Activated T-helper 2 cell treated with anti-CD3 and anti-CD28 coated beads, Interferon-gamma antibody, Interleukin-2, Interleukin-4, amounts not matched to agents 10 μg/mL and 5 μg/mL and 100 μg/mL, durations not matched to agents 14 hours and 24 hours and 36 hours (primary cell): ENCODE measurements at regions not wholly inside any gene's neighbourhood (a gene's known extent, or its start where the extent isn't known, plus 50 kb on each side); places are given as distances from the start of the nearest gene placed in this dataset.
"Not testable (repeated sequence)": the region's sequence is repeated elsewhere in the genome, so short reads cannot be mapped to it uniquely, and the experiment has no call there.

Source experiments
- DNase-seq: peaks from one replicate; pipeline ENCODE4 v3.0.0; 2021; ENCODE audit warnings: low spot score
- H3K27ac Mint-ChIP-seq: one replicate; pipeline ENCODE4 v1.8.0; 2021; ENCODE audit warnings: mixed read lengths
- H3K27me3 Mint-ChIP-seq: one replicate; pipeline ENCODE4 v1.8.0; 2021; ENCODE audit warnings: low read depth, mixed read lengths
- H3K36me3 Mint-ChIP-seq: one replicate; pipeline ENCODE4 v1.8.0; 2021; ENCODE audit warnings: low read depth, mixed read lengths
- H3K4me1 Mint-ChIP-seq: one replicate; pipeline ENCODE4 v1.8.0; 2021; ENCODE audit warnings: low read depth, mixed read lengths
- H3K4me3 Mint-ChIP-seq: one replicate; pipeline ENCODE4 v1.8.0; 2021; ENCODE audit warnings: low read depth, mild to moderate bottlenecking, moderate library complexity, mixed read lengths
- H3K9me3 Mint-ChIP-seq: one replicate; pipeline ENCODE4 v1.8.0; 2021; ENCODE audit warnings: mixed read lengths
- intact Hi-C: fragments of 100-400 bp; cut with micrococcal nuclease; formaldehyde crosslinking; loops from one replicate; pipeline ENCODE4 v1.15.1; 2023

DNA sequence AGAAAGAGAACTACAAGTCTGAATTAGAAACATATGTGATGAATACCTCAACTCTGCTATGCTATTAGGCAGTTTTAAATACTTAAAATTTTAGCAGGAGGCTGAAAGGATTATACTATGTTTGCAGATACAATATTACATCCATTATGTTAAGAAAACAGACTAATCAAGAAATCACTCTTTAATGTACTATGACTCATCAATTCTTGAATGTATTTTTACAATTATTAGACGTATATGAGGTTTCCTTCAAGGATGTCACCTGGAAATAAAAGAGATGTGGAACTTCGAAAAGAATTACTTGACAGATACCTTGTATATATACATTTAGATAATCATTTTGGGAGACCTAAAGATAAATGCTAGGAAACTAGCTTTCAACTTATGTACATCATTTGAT, 835.6 kb upstream of the MIR17HG start:
- Mint-ChIP-seq H3K27me3 (no peaks in the 10 kb centered on the region), H3K9me3 (peaks cover 23% of the 10 kb centered on the region), H3K27ac (no peak overlapping the region), H3K4me1 (no peaks in the 10 kb centered on the region), H3K36me3 (no peaks in the 10 kb centered on the region), H3K4me3 (no peak overlapping the region)
- intact Hi-C loops, result no loop called here
- DNase-seq, result no peak

GRCh38 chr13:90514712-90515111, 832.8 kb upstream of the MIR17HG start:
- H3K9me3 Mint-ChIP-seq, result peaks cover 36% of the 10 kb centered on the region
- H3K27me3 Mint-ChIP-seq, H3K4me3 Mint-ChIP-seq, intact Hi-C loops, H3K4me1 Mint-ChIP-seq, H3K36me3 Mint-ChIP-seq, DNase-seq, H3K27ac Mint-ChIP-seq: not testable (repeated sequence)

- Mint-ChIP-seq H3K4me3 (no peak overlapping the region), H3K9me3 (peaks cover 63% of the 10 kb centered on the region), H3K27me3 (no peaks in the 10 kb centered on the region), H3K27ac (no peak overlapping the region), H3K4me1 (no peaks in the 10 kb centered on the region), H3K36me3 (no peaks in the 10 kb centered on the region)
- intact Hi-C loops, result no loop called here
- no peak for DNase-seq
Measured at GRCh38 chr13:90518417-90518816, 829.1 kb upstream of the MIR17HG start.

GRCh38 chr13:90519157-90519556, 828.3 kb upstream of the MIR17HG start:
- Mint-ChIP-seq H3K9me3 (peaks cover 67% of the 10 kb centered on the region), H3K27ac (no peak overlapping the region), H3K4me3 (no peak overlapping the region), H3K4me1 (no peaks in the 10 kb centered on the region), H3K36me3 (no peaks in the 10 kb centered on the region), H3K27me3 (no peaks in the 10 kb centered on the region)
- no peak for DNase-seq
- intact Hi-C loops, result no loop called here

- no peak overlapping the region for H3K27ac Mint-ChIP-seq
- DNase-seq, result no peak
Measured at GRCh38 chr13:90526711-90527110, 820.8 kb upstream of the MIR17HG start.

GRCh38 chr13:90531744-90532143, 815.7 kb upstream of the MIR17HG start:
- no peaks in the 10 kb centered on the region for H3K36me3 Mint-ChIP-seq
- intact Hi-C loops, result no loop called here

More at GRCh38 chr13:90526711-90527110, 820.8 kb upstream of the MIR17HG start:
- H3K36me3 Mint-ChIP-seq, result no peaks in the 10 kb centered on the region
- no peaks in the 10 kb centered on the region for H3K27me3 Mint-ChIP-seq
- peaks cover 26% of the 10 kb centered on the region for H3K9me3 Mint-ChIP-seq
- intact Hi-C loops, result no loop called here
- H3K4me3 Mint-ChIP-seq, result no peak overlapping the region
- no peaks in the 10 kb centered on the region for H3K4me1 Mint-ChIP-seq

GRCh38 chr13:90532861-90533492, 814.5 kb upstream of the MIR17HG start:
- H3K4me1 Mint-ChIP-seq, result no peaks in the 10 kb centered on the region
- intact Hi-C loops, result no loop called here
- no peaks in the 10 kb centered on the region for H3K27me3 Mint-ChIP-seq
- H3K27ac Mint-ChIP-seq, result no peak overlapping the region
- no peak overlapping the region for H3K4me3 Mint-ChIP-seq
- no peak for DNase-seq
- no peaks in the 10 kb centered on the region for H3K36me3 Mint-ChIP-seq
- H3K9me3 Mint-ChIP-seq, result peaks cover 13% of the 10 kb centered on the region

More at GRCh38 chr13:90531744-90532143, 815.7 kb upstream of the MIR17HG start:
- H3K4me3 Mint-ChIP-seq, result no peak overlapping the region
- no peak for DNase-seq
- H3K27ac Mint-ChIP-seq, result no peak overlapping the region
- H3K4me1 Mint-ChIP-seq, result no peaks in the 10 kb centered on the region
- peaks cover 13% of the 10 kb centered on the region for H3K9me3 Mint-ChIP-seq
- no peaks in the 10 kb centered on the region for H3K27me3 Mint-ChIP-seq

GRCh38 chr13:90533866-90534265, 813.6 kb upstream of the MIR17HG start:
- intact Hi-C loops, result no loop called here
- no peak for DNase-seq
- Mint-ChIP-seq H3K36me3 (no peaks in the 10 kb centered on the region), H3K27ac (no peak overlapping the region), H3K9me3 (peaks cover 21% of the 10 kb centered on the region), H3K4me1 (no peaks in the 10 kb centered on the region), H3K27me3 (no peaks in the 10 kb centered on the region), H3K4me3 (no peak overlapping the region)

- Mint-ChIP-seq H3K9me3 (peaks cover 30% of the 10 kb centered on the region), H3K36me3 (no peaks in the 10 kb centered on the region), H3K4me3 (no peak overlapping the region), H3K27me3 (no peaks in the 10 kb centered on the region), H3K27ac (no peak overlapping the region), H3K4me1 (no peaks in the 10 kb centered on the region)
- intact Hi-C loops, result no loop called here
- no peak for DNase-seq
Measured at GRCh38 chr13:90534617-90535370, 812.7 kb upstream of the MIR17HG start.

- H3K36me3 Mint-ChIP-seq, result no peaks in the 10 kb centered on the region
- peaks cover 34% of the 10 kb centered on the region for H3K9me3 Mint-ChIP-seq
- intact Hi-C loops, result no loop called here
- no peaks in the 10 kb centered on the region for H3K4me1 Mint-ChIP-seq
- H3K4me3 Mint-ChIP-seq, result no peak overlapping the region
- no peak for DNase-seq
- no peak overlapping the region for H3K27ac Mint-ChIP-seq
- H3K27me3 Mint-ChIP-seq, result no peaks in the 10 kb centered on the region
Measured at GRCh38 chr13:90535421-90535820, 812.1 kb upstream of the MIR17HG start.

GRCh38 chr13:90538063-90538462, 809.4 kb upstream of the MIR17HG start:
- Mint-ChIP-seq H3K4me1 (no peaks in the 10 kb centered on the region), H3K4me3 (no peak overlapping the region), H3K27ac (no peak overlapping the region), H3K36me3 (no peaks in the 10 kb centered on the region), H3K27me3 (no peaks in the 10 kb centered on the region), H3K9me3 (peaks cover 35% of the 10 kb centered on the region)
- intact Hi-C loops, result no loop called here
- no peak for DNase-seq

GRCh38 chr13:90541346-90541745, 806.1 kb upstream of the MIR17HG start:
- H3K9me3 Mint-ChIP-seq, result peaks cover 33% of the 10 kb centered on the region
- intact Hi-C loops, result no loop called here
- no peak for DNase-seq
- H3K4me3 Mint-ChIP-seq, result no peak overlapping the region
- H3K4me1 Mint-ChIP-seq, result no peaks in the 10 kb centered on the region
- no peaks in the 10 kb centered on the region for H3K36me3 Mint-ChIP-seq
- H3K27me3 Mint-ChIP-seq, result no peaks in the 10 kb centered on the region
- H3K27ac Mint-ChIP-seq, result no peak overlapping the region

DNA sequence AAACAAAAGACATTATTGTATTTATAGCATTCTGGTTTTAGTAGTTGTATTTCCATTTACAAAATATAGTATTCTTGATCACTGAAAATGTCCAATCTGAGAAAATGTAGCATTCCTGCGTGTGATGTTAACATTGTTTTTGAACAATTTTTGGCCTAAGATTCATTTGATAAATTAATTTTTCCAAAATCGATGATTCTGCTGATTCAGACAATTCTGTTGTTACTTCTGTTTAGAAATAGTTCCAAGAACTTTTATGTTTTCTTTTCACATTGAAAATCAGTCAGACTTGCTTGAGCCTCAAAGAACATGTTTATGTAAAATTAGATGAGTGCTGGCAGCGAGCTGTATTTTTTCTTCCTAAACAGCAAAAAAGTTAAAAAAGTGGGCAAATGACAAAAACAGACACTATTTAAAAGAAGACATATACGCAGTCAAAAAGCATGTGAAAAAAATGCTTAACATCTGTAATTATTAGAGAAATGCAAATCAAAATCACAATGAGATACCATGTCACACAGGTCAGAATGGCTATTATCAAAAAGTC, 804.5 kb upstream of the MIR17HG start:
- Mint-ChIP-seq H3K36me3 (no peaks in the 10 kb centered on the region), H3K4me1 (no peaks in the 10 kb centered on the region), H3K27ac (no peak overlapping the region), H3K27me3 (no peaks in the 10 kb centered on the region), H3K9me3 (peaks cover 39% of the 10 kb centered on the region), H3K4me3 (no peak overlapping the region)
- no peak for DNase-seq
- intact Hi-C loops, result no loop called here
